GM12878 (cell line): ENCODE measurements at regions not wholly inside any gene's neighbourhood (a gene's known extent, or its start where the extent isn't known, plus 50 kb on each side); places are given as distances from the start of the nearest gene placed in this dataset.

Source experiments
- ATAC-seq: fragments of 200-7000 bp; cut with Tn5 transposase; 3 replicates; pipeline ENCODE4 v1.9.1; 2020; ENCODE audit warnings: mild to moderate bottlenecking, moderate library complexity
- BruUV-seq: library from RNA; stranded (reverse); fragments of 400-500 nt; replicated peaks from 2 replicates; lab custom pipeline; 2021; lab: Mats Ljungman, UMichigan
- CTCF ChIA-PET: fragments of 300-600 bp; sonication (Branson Sonifier 250); formaldehyde crosslinking; extraction: SDS; loops from one replicate; lab custom pipeline; 2021; ENCODE audit warnings: inconsistent platforms; lab: Yijun Ruan, JAX
- POLR2A ChIA-PET: fragments of 350-600 bp; formaldehyde crosslinking; extraction: SDS; loops from one replicate; lab custom pipeline; 2021; ENCODE audit warnings: inconsistent platforms; lab: Charles Lee
- RAD21 ChIA-PET: fragments of 300-600 bp; sonication (Branson Sonifier 250); formaldehyde crosslinking; loops from one replicate; lab custom pipeline; 2023; ENCODE audit warnings: antibody characterized with exemption; ENCODE audit not compliant: unreplicated experiment; lab: Charles Lee
- SMC1A ChIA-PET: fragments of 300-600 bp; sonication (Branson Sonifier 250); formaldehyde crosslinking; loops from one replicate; lab custom pipeline; 2023; ENCODE audit not compliant: unreplicated experiment, uncharacterized antibody; lab: Charles Lee
- DNase-seq: peaks from one replicate; pipeline ENCODE4 v3.0.0-alpha.2; 2011; ENCODE audit warnings: low read depth, low spot score
- FAIRE-seq: peaks from 3 replicates; lab custom pipeline; 2011; peaks lifted over from hg19 to GRCh38; lab: Jason Lieb, UNC
- H2AFZ ChIP-seq: 2 replicates; pipeline ENCODE4 v1.6.0; 2011; ENCODE audit warnings: low read depth, low read length, control low read depth; ENCODE audit not compliant: control insufficient read depth
- H3K27ac ChIP-seq: 2 replicates; pipeline ENCODE4 v1.5.1; 2011; ENCODE audit warnings: control low read depth; ENCODE audit not compliant: control insufficient read depth, insufficient read depth
- H3K27me3 ChIP-seq, 2 experiments: replicated peaks in 1 of 2; 2 replicates each; pipeline versions ENCODE4 v1.6.0 to v1.6.1; 2011; ENCODE audit warnings: low read length in 1 of 2; ENCODE audit not compliant: control insufficient read depth in 2 of 2, insufficient read depth in 2 of 2
- H3K36me3 ChIP-seq, 2 experiments: 2 replicates each; pipeline ENCODE4 v1.5.1; 2011; ENCODE audit warnings: low read length in 1 of 2; ENCODE audit not compliant: control insufficient read depth in 2 of 2, insufficient read depth in 2 of 2
- H3K4me1 ChIP-seq: 2 replicates; pipeline ENCODE4 v1.6.1; 2011; ENCODE audit warnings: mild to moderate bottlenecking, low read length, moderate library complexity, mixed read lengths; ENCODE audit not compliant: control insufficient read depth, insufficient read depth
- H3K4me2 ChIP-seq: 2 replicates; pipeline ENCODE4 v1.6.0; 2011; ENCODE audit warnings: control low read depth; ENCODE audit not compliant: control insufficient read depth, insufficient read depth
- H3K4me3 ChIP-seq: fragments of 200-600 bp; sonication (generic); 2 replicates; pipeline ENCODE4 v1.5.1; 2016
- H3K79me2 ChIP-seq: 2 replicates; pipeline ENCODE4 v1.6.0; 2011; ENCODE audit warnings: low read length; ENCODE audit not compliant: control insufficient read depth, insufficient read depth
- H3K9ac ChIP-seq: 2 replicates; pipeline ENCODE4 v1.8.0; 2011; ENCODE audit warnings: low read length, control low read depth, mixed read lengths; ENCODE audit not compliant: control insufficient read depth, insufficient read depth
- H3K9me3 ChIP-seq: replicated peaks from 3 replicates; pipeline ENCODE4 v1.5.1; 2011; ENCODE audit warnings: mild to moderate bottlenecking, low read length; ENCODE audit not compliant: control insufficient read depth, insufficient read depth
- H4K20me1 ChIP-seq: 2 replicates; pipeline ENCODE4 v1.6.0; 2011; ENCODE audit not compliant: control insufficient read depth, insufficient read depth
- CUX1 ChIP-seq: IDR thresholded peaks from 2 replicates; pipeline ENCODE4 v1.6.1; 2012; ENCODE audit warnings: improper control_type of control experiment, low read depth, low read length; ENCODE audit not compliant: insufficient replicate concordance
- ESRRA ChIP-seq: IDR thresholded peaks from 2 replicates; pipeline ENCODE4 v1.6.1; 2012; ENCODE audit warnings: mild to moderate bottlenecking, low read length, improper control_type of control experiment
- ETV6 ChIP-seq, 2 experiments: fragments of 450-650 bp in 1 of 2; IDR thresholded peaks in 1 of 2; conservative IDR thresholded peaks in 1 of 2; 2 replicates each; pipeline ENCODE4 v1.6.1; 2014; ENCODE audit warnings: antibody characterized with exemption in 1 of 2, borderline replicate concordance in 1 of 2, low read depth in 1 of 2, mild to moderate bottlenecking in 1 of 2, moderate library complexity in 1 of 2
- GATAD2B ChIP-seq: fragments of 450-650 bp; conservative IDR thresholded peaks from 2 replicates; pipeline ENCODE4 v1.6.1; 2017; ENCODE audit warnings: low read depth, mild to moderate bottlenecking, moderate library complexity
- IRF3 ChIP-seq: fragments of 450-650 bp; IDR thresholded peaks from 2 replicates; pipeline ENCODE4 v1.6.1; 2014; ENCODE audit warnings: mild to moderate bottlenecking
- JUND ChIP-seq: IDR thresholded peaks from 2 replicates; pipeline ENCODE4 v1.6.1; 2012; ENCODE audit warnings: low read depth, mild to moderate bottlenecking, low read length, improper control_type of control experiment, moderate library complexity
- MXI1 ChIP-seq: fragments of 150-350 bp; IDR thresholded peaks from 2 replicates; pipeline ENCODE4 v1.6.1; 2011; ENCODE audit warnings: low read depth, mild to moderate bottlenecking, inconsistent platforms, low read length, improper control_type of control experiment
- NFXL1 ChIP-seq: fragments of 450-650 bp; IDR thresholded peaks from 2 replicates; pipeline ENCODE4 v1.6.1; 2017; ENCODE audit warnings: antibody characterized with exemption, mild to moderate bottlenecking, borderline replicate concordance
- PAX5 ChIP-seq: IDR thresholded peaks from 2 replicates; pipeline ENCODE4 v1.6.1; 2011; ENCODE audit warnings: low read depth, low read length, borderline replicate concordance
- POLR2AphosphoS2 ChIP-seq: IDR thresholded peaks from 2 replicates; pipeline ENCODE4 v1.6.1; 2011; ENCODE audit warnings: low read depth, mild to moderate bottlenecking, low read length, improper control_type of control experiment, moderate library complexity
- SIX5 ChIP-seq: IDR thresholded peaks from 2 replicates; pipeline ENCODE4 v1.6.1; 2011; ENCODE audit warnings: mild to moderate bottlenecking, low read depth, low read length, moderate library complexity; ENCODE audit not compliant: severe bottlenecking
- SMAD5 ChIP-seq: IDR thresholded peaks from 2 replicates; pipeline ENCODE4 v1.6.1; 2016; ENCODE audit warnings: antibody characterized with exemption, low read depth
- TAF1 ChIP-seq: IDR thresholded peaks from 2 replicates; pipeline ENCODE4 v1.6.1; 2011; ENCODE audit warnings: mild to moderate bottlenecking, low read depth, low read length, borderline replicate concordance
- TARDBP ChIP-seq: IDR thresholded peaks from 2 replicates; pipeline ENCODE4 v1.6.1; 2016; ENCODE audit warnings: borderline replicate concordance
- TCF12 ChIP-seq: IDR thresholded peaks from 2 replicates; pipeline ENCODE4 v1.6.1; 2011; ENCODE audit warnings: low read depth, mild to moderate bottlenecking, low read length
- YY1 ChIP-seq: IDR thresholded peaks from 2 replicates; pipeline ENCODE4 v1.6.1; 2011; ENCODE audit warnings: low read depth, mild to moderate bottlenecking, low read length
- WGBS: methylation state at CpG from one replicate; pipeline ENCODE4 v1.1.6; 2016; ENCODE audit warnings: low lambda C conversion rate; ENCODE audit not compliant: insufficient replicate concordance, insufficient coverage; ENCODE audit errors: missing lambda C conversion rate; 5-methylcytosine and 5-hydroxymethylcytosine counted together
- in situ Hi-C: fragments of 300-500 bp; cut with MboI; formaldehyde crosslinking; loops from 9 replicates; pipeline ENCODE4 v1.14.3; 2018; ENCODE audit warnings: mixed read lengths
- intact Hi-C: fragments of 100-400 bp; cut with micrococcal nuclease; formaldehyde crosslinking; loops from one replicate; pipeline ENCODE4 v1.14.2; 2022; ENCODE audit not compliant: unreplicated experiment

GRCh38 chr15:53158995-53159394 lies 368.9 kb upstream of the ONECUT1 start:
- in situ Hi-C loops: no loop called here
- Histone ChIP-seq H3K4me3 (no peak overlapping the region), H3K79me2 (no peaks in the 10 kb centered on the region), H2AFZ (no peak overlapping the region), H4K20me1 (no peaks in the 10 kb centered on the region), H3K4me1 (no peaks in the 10 kb centered on the region)
- no TSS peak for BruUV-seq
- ATAC-seq: no peak
- TF ChIP-seq SIX5 (no peak), NFXL1 (no peak), ETV6 (conservative IDR thresholded peaks at IDR 0.05 in 1 of 2, IDR thresholded peaks at IDR 0.05 in 1 of 2; ENCODE audit: borderline replicate concordance in 1 of 2, low read depth in 1 of 2) (no peak), PAX5 (no peak), TCF12 (no peak), GATAD2B (no peak), POLR2AphosphoS2 (no peak), MXI1 (no peak), IRF3 (no peak), SMAD5 (no peak), YY1 (no peak), CUX1 (no peak), TAF1 (no peak), ESRRA (no peak), JUND (no peak), TARDBP (no peak)
- TF ChIP-seq, all 136 proteins: peak for 0
- CTCF ChIA-PET: no interaction called here
- SMC1A ChIA-PET: no interaction called here
- Histone ChIP-seq H3K9me3 (no peaks in the 10 kb centered on the region), H3K27ac (no peak overlapping the region), H3K27me3 (no peaks in the 10 kb centered on the region), H3K4me2 (no peak overlapping the region), H3K9ac (no peak overlapping the region), H3K36me3 (no peaks in the 10 kb centered on the region)
- DNase-seq (no peak), FAIRE-seq (no peak)
- intact Hi-C loops: no loop called here
- RAD21 ChIA-PET: no interaction called here
- WGBS: 18% methylated on average over 3 of the region's 3 CpGs
- POLR2A ChIA-PET: no interaction called here
